HCT116 (cell line): ENCODE measurements at regions not wholly inside any gene's neighbourhood (a gene's known extent, or its start where the extent isn't known, plus 50 kb on each side); places are given as distances from the start of the nearest gene placed in this dataset.

Experiments used
- POLR2A ChIP-seq: IDR thresholded peaks from 2 replicates; pipeline ENCODE4 v1.7.0; 2011; ENCODE audit warnings: borderline replicate concordance; ENCODE audit not compliant: insufficient read depth, insufficient read length; ENCODE audit errors: extremely low read depth
- YY1 ChIP-seq: IDR thresholded peaks from 2 replicates; pipeline ENCODE4 v1.6.1; 2011; ENCODE audit warnings: low read length, low read depth, moderate library complexity, mild to moderate bottlenecking; ENCODE audit not compliant: insufficient replicate concordance; ENCODE audit errors: extremely low read depth
- TF ChIP-seq, protein P1 (sequence below), 3 experiments: fragments of 200-600 bp in 1 of 3; sonication (generic) in 1 of 3; IDR thresholded peaks in 2 of 3; conservative IDR thresholded peaks in 1 of 3; 2 replicates each; pipeline ENCODE4 v1.5.1; 2012 to 2017; ENCODE audit warnings: low read depth in 2 of 3, low read length in 2 of 3, antibody characterized with exemption in 1 of 3, borderline replicate concordance in 1 of 3, control low read depth in 1 of 3, mild to moderate bottlenecking in 1 of 3, mixed read lengths in 1 of 3, mixed run types in 1 of 3, moderate library complexity in 1 of 3; ENCODE audit not compliant: insufficient read depth in 1 of 3
- TF ChIP-seq, protein P2 (sequence below): IDR thresholded peaks from 2 replicates; pipeline ENCODE4 v1.6.1; 2012

DNA sequence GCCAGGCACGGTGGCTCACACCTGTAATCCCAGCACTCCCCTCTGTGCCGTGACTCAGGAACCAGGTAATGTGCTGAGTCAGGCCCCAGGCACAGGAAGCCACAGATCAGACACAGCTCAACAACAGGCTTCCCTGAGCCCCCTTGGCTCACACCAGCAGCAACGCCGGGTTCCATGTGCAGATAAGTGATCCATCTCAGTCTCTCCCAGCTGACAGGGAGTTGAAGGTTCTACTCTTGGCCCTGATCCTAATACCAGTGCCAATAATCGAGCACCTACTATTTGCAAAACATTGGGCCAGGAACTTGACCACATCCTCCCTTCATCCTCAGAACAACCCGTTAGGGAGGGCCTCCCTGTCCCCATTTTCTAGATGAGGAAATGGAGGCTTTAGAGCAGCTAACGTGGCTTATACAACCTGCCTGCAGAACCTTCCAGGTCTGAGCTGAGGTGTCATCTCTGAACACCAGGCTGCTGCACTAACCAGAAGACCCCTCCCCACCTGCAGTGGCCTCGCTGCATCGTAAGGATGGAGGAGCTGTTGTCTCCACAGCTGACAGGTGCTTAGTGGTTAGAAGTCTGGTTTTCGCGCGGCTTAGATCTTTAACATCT, 64.8 kb upstream of the AMZ2 start:
- TF ChIP-seq YY1, result no peak
- TF ChIP-seq, protein P1, sequence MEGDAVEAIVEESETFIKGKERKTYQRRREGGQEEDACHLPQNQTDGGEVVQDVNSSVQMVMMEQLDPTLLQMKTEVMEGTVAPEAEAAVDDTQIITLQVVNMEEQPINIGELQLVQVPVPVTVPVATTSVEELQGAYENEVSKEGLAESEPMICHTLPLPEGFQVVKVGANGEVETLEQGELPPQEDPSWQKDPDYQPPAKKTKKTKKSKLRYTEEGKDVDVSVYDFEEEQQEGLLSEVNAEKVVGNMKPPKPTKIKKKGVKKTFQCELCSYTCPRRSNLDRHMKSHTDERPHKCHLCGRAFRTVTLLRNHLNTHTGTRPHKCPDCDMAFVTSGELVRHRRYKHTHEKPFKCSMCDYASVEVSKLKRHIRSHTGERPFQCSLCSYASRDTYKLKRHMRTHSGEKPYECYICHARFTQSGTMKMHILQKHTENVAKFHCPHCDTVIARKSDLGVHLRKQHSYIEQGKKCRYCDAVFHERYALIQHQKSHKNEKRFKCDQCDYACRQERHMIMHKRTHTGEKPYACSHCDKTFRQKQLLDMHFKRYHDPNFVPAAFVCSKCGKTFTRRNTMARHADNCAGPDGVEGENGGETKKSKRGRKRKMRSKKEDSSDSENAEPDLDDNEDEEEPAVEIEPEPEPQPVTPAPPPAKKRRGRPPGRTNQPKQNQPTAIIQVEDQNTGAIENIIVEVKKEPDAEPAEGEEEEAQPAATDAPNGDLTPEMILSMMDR (IDR thresholded peaks at IDR 0.05 in 2 of 3, conservative IDR thresholded peaks at IDR 0.05 in 1 of 3; ENCODE audit: borderline replicate concordance in 1 of 3, insufficient read depth in 1 of 3, low read depth in 2 of 3, low read length in 2 of 3), result no peak
- no peak for TF ChIP-seq POLR2A
- TF ChIP-seq, protein P2, sequence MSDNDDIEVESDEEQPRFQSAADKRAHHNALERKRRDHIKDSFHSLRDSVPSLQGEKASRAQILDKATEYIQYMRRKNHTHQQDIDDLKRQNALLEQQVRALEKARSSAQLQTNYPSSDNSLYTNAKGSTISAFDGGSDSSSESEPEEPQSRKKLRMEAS, result peak; percentile 85
